Cardiac muscle cell (in vitro differentiated cells and primary cell): ENCODE measurements at regions not wholly inside any gene's neighbourhood (a gene's known extent, or its start where the extent isn't known, plus 50 kb on each side); places are given as distances from the start of the nearest gene placed in this dataset.

Source experiments
- DNase-seq, 2 donors: peaks; one replicate each; pipeline versions ENCODE4 v3.0.0 to v3.0.0-alpha.2; 2010 to 2017; ENCODE audit warnings: low read depth in 1 of 2, low spot score in 1 of 2
- H3K27ac ChIP-seq: fragments of 200-600 bp; sonication (generic); 2 replicates; pipeline ENCODE4 v1.5.1; 2016
- H3K27me3 ChIP-seq: fragments of 200-600 bp; sonication (generic); 2 replicates; pipeline ENCODE4 v1.6.0; 2016; ENCODE audit warnings: control low read depth
- H3K36me3 ChIP-seq: fragments of 200-600 bp; sonication (generic); 2 replicates; pipeline ENCODE4 v1.5.1; 2016; ENCODE audit warnings: control low read depth
- H3K4me1 ChIP-seq: fragments of 200-600 bp; sonication (generic); 2 replicates; pipeline ENCODE4 v1.8.1; 2017; ENCODE audit warnings: low read depth, mild to moderate bottlenecking, mixed run types
- H3K4me3 ChIP-seq: fragments of 200-600 bp; sonication (generic); 2 replicates; pipeline ENCODE4 v1.5.1; 2016; ENCODE audit warnings: mild to moderate bottlenecking
- H3K9me3 ChIP-seq: fragments of 200-600 bp; sonication (generic); 2 replicates; pipeline ENCODE4 v1.5.1; 2017; ENCODE audit warnings: low read depth, mild to moderate bottlenecking, control low read depth
- CTCF ChIP-seq: IDR thresholded peaks from 2 replicates; pipeline ENCODE4 v1.5.1; 2012; ENCODE audit warnings: low read depth, mild to moderate bottlenecking, low read length

DNA sequence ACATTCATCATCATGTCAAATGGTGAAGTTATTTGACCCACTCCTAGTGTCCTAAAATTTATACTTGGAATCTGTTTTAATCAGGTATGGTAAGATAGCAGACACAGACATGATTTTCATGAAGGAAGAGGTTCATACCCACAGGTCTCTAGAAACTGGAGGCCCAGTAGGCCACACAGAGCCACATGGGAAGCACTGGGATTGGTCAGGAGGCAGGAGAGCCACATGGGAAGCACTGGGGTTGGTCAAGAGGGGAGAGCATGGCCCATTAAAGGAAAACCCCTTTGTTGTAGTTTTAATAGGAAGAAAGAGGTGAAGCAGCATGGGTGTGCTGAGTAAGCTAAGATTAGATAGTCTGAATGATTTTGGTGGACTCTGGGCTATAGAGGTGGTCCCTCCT, 356.9 kb downstream of the MFSD1 start:
- no peak for TF ChIP-seq CTCF
- no peaks in the 10 kb centered on the region for H3K9me3 ChIP-seq
- no peaks in the 10 kb centered on the region for H3K4me1 ChIP-seq
- H3K4me3 ChIP-seq, result no peak overlapping the region
- no peak for DNase-seq
- no peaks in the 10 kb centered on the region for H3K36me3 ChIP-seq
- H3K27ac ChIP-seq, result no peak overlapping the region
- no peaks in the 10 kb centered on the region for H3K27me3 ChIP-seq

DNA sequence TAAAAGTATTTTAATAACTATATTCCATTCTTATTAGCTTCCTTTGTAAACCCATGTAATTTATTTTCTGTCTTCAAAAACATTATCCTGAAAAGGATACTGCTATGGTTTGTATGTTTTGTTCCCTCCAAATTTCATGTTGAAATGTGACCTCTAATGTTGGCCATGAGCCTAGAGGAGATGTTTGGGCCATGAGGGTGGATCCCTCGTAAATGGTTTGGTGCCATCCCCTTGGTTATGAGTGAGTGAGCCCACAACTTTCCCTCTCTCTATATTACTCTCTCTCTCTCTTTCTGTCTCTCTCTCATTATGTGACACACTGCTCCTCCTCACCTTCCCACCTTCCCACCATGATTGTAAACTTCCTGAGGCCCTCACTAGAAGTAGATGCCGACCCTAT, 357.7 kb downstream of the MFSD1 start:
- no peak for DNase-seq
- no peak for TF ChIP-seq CTCF
- Histone ChIP-seq H3K27ac (no peak overlapping the region), H3K9me3 (no peaks in the 10 kb centered on the region), H3K36me3 (no peaks in the 10 kb centered on the region), H3K4me1 (no peaks in the 10 kb centered on the region), H3K27me3 (no peaks in the 10 kb centered on the region), H3K4me3 (no peak overlapping the region)

DNA sequence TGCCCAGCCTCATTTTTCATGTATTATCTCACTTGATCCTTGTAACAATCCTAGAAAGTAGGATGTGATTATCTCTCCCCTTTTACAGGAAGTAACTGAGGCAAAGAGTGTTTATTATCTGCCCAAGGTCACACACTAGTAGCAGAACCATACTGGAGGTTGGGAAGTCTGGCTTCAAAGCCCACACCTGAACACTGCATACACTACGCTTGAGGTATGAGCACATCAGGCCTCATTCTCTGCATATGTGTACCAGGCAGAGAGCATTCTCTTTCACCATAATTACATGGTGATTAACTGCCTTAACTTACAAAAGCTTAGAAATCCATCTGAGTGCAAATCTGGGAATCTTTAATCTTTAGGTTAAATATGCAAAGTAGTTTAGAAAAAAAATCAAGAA, 361.8 kb downstream of the MFSD1 start:
- H3K27me3 ChIP-seq, result no peaks in the 10 kb centered on the region
- no peak overlapping the region for H3K27ac ChIP-seq
- H3K36me3 ChIP-seq, result no peaks in the 10 kb centered on the region
- TF ChIP-seq CTCF, result no peak
- DNase-seq, result no peak
- no peaks in the 10 kb centered on the region for H3K9me3 ChIP-seq
- H3K4me3 ChIP-seq, result no peak overlapping the region
- no peaks in the 10 kb centered on the region for H3K4me1 ChIP-seq

- Histone ChIP-seq H3K27me3 (no peaks in the 10 kb centered on the region), H3K27ac (no peak overlapping the region), H3K9me3 (no peaks in the 10 kb centered on the region), H3K4me3 (no peak overlapping the region), H3K36me3 (no peaks in the 10 kb centered on the region), H3K4me1 (no peaks in the 10 kb centered on the region)
- no peak for DNase-seq
- TF ChIP-seq CTCF, result no peak
These were observed 364.1 kb downstream of the MFSD1 start for GRCh38 chr3:159165961-159166360.

DNA sequence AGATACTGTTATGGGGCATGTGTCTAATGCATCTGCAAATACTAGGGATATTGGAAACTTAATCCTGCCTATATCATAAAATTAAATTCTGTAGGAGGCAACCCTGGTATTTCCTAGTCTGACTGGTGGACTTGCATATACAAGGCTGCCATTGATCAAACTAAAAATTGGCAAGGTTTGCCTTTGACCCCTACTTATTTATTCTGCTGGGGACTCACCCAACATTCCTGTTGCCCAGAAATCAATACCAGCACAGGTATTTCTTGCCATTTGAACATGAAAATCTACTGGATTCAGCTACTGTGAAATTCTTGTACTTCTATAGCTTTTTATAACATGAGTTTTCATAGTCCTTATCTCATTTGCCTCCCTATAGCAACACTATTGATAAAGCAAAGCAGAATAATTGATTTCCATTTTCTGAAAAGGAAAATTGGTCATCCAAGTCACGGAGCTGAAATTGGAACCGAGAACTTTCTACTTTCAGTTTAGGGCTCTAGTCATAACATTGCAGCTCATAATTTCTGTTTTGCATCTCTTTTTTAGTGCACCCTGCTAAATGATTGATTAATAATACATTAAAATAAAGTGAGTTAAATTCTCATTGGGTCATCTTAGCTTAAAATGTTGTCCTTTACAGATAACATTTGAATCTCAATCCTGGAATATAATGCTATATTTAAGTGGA, 365.2 kb downstream of the MFSD1 start:
- no peaks in the 10 kb centered on the region for H3K4me1 ChIP-seq

More for the DNA sequence above, 365.2 kb downstream of the MFSD1 start:
- Histone ChIP-seq H3K27ac (no peak overlapping the region), H3K27me3 (no peaks in the 10 kb centered on the region), H3K36me3 (no peaks in the 10 kb centered on the region), H3K4me3 (no peak overlapping the region), H3K9me3 (no peaks in the 10 kb centered on the region)
- no peak for DNase-seq
- no peak for TF ChIP-seq CTCF
